ENCODE measurements at regions not wholly inside any gene's neighbourhood (a gene's known extent, or its start where the extent isn't known, plus 50 kb on each side); places are given as distances from the start of the nearest gene placed in this dataset.

DNA sequence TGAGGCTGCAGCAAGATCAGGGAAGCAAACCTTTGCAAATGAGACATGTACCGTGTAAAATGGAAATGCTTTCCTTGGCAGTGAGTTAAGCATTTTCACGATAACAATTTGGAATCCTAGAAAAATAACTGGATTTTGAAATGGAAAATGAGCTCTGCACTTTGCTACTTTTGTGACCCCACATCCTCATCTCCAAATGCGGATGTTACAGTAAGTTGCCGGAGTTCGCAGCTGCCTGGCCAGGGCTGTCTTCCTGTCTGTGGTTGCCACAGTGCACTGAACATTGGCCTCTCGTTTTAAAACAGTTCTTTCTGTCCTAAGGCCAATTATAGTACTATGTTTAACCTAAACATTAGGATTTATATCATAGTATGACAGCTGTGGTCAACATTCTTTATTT lies 136.2 kb upstream of the FZD8 start:
- TF ChIP-seq, protein P1, sequence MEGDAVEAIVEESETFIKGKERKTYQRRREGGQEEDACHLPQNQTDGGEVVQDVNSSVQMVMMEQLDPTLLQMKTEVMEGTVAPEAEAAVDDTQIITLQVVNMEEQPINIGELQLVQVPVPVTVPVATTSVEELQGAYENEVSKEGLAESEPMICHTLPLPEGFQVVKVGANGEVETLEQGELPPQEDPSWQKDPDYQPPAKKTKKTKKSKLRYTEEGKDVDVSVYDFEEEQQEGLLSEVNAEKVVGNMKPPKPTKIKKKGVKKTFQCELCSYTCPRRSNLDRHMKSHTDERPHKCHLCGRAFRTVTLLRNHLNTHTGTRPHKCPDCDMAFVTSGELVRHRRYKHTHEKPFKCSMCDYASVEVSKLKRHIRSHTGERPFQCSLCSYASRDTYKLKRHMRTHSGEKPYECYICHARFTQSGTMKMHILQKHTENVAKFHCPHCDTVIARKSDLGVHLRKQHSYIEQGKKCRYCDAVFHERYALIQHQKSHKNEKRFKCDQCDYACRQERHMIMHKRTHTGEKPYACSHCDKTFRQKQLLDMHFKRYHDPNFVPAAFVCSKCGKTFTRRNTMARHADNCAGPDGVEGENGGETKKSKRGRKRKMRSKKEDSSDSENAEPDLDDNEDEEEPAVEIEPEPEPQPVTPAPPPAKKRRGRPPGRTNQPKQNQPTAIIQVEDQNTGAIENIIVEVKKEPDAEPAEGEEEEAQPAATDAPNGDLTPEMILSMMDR (IDR thresholded peaks at IDR 0.05; ENCODE audit: extremely low read depth in 1 of 2, insufficient read depth in 1 of 2, low read depth in 1 of 2, low read length in 2 of 2), result no peak
- no peak for TF ChIP-seq EZH2 (IDR thresholded peaks at IDR 0.05; ENCODE audit: borderline replicate concordance, low read depth, low read length, severe bottlenecking)
- no peak for TF ChIP-seq POLR2A (IDR thresholded peaks at IDR 0.05; ENCODE audit: low read depth, low read length)
- TF ChIP-seq, protein P2, sequence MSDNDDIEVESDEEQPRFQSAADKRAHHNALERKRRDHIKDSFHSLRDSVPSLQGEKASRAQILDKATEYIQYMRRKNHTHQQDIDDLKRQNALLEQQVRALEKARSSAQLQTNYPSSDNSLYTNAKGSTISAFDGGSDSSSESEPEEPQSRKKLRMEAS (IDR thresholded peaks at IDR 0.05; ENCODE audit: insufficient read depth, insufficient read length), result no peak
- no peak for TF ChIP-seq GATA2 (IDR thresholded peaks at IDR 0.05; ENCODE audit: insufficient read depth, insufficient read length, low read depth, low read length)
- no peak for TF ChIP-seq POLR2AphosphoS5 (IDR thresholded peaks at IDR 0.05; ENCODE audit: insufficient read depth, low read depth, low read length)
- no peak for TF ChIP-seq MYC (IDR thresholded peaks at IDR 0.05; ENCODE audit: low read depth, low read length)
- TF ChIP-seq FOS (IDR thresholded peaks at IDR 0.05; ENCODE audit: borderline replicate concordance, insufficient read depth, low read length), result no peak

Data from endothelial cell of umbilical vein (primary cell).